AG09309 (cell line): ENCODE measurements at regions not wholly inside any gene's neighbourhood (a gene's known extent, or its start where the extent isn't known, plus 50 kb on each side); places are given as distances from the start of the nearest gene placed in this dataset.

Experiments used
- DNase-seq: peaks from one replicate; pipeline ENCODE4 v3.0.0-alpha.2; 2010; ENCODE audit warnings: low read depth
- H3K4me3 ChIP-seq: 2 replicates; pipeline ENCODE4 v1.5.1; 2011; ENCODE audit warnings: mild to moderate bottlenecking, low read depth, low read length, moderate library complexity; ENCODE audit not compliant: control insufficient read depth
- TF ChIP-seq, protein P1 (sequence below): IDR thresholded peaks from 2 replicates; pipeline ENCODE4 v1.5.1; 2011; ENCODE audit warnings: mild to moderate bottlenecking, low read depth, low read length, inconsistent platforms; ENCODE audit not compliant: insufficient read depth, control insufficient read depth; ENCODE audit errors: missing control alignments

DNA sequence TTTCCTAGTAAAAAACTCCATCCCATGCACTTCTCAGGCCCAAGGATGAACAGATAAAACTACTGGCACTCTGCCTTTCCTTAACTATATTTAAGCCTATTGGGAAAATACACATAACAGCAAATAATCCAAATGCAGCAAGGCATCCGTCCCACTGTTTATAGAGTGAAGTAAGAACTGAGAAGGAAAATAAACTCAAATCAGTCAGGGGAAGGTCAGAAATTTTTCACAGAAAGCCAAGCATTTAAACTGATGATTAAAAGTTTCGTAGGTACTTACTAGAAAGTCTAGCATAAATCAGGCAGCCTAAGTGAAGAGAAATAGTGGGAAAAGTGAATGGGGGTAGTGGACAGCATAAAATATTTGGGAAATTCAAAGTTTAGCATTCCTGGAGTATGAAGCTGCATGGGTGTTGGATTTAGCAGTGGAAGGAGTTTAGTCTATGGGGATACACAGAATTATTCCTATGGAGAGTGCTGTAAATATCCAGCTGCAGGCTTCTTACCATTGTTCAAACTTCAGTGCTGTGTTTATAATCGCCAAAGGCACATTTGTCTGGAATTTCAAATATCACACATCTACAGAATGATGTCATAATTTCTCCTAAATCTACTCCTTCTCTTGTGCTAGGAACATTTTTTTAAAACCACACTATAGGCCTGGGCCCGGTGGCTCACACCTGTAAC is 1131.0 kb upstream of the GOT2 start:
- DNase-seq, result no peak
- TF ChIP-seq, protein P1, sequence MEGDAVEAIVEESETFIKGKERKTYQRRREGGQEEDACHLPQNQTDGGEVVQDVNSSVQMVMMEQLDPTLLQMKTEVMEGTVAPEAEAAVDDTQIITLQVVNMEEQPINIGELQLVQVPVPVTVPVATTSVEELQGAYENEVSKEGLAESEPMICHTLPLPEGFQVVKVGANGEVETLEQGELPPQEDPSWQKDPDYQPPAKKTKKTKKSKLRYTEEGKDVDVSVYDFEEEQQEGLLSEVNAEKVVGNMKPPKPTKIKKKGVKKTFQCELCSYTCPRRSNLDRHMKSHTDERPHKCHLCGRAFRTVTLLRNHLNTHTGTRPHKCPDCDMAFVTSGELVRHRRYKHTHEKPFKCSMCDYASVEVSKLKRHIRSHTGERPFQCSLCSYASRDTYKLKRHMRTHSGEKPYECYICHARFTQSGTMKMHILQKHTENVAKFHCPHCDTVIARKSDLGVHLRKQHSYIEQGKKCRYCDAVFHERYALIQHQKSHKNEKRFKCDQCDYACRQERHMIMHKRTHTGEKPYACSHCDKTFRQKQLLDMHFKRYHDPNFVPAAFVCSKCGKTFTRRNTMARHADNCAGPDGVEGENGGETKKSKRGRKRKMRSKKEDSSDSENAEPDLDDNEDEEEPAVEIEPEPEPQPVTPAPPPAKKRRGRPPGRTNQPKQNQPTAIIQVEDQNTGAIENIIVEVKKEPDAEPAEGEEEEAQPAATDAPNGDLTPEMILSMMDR, result no peak
- H3K4me3 ChIP-seq, result no peak overlapping the region

DNA sequence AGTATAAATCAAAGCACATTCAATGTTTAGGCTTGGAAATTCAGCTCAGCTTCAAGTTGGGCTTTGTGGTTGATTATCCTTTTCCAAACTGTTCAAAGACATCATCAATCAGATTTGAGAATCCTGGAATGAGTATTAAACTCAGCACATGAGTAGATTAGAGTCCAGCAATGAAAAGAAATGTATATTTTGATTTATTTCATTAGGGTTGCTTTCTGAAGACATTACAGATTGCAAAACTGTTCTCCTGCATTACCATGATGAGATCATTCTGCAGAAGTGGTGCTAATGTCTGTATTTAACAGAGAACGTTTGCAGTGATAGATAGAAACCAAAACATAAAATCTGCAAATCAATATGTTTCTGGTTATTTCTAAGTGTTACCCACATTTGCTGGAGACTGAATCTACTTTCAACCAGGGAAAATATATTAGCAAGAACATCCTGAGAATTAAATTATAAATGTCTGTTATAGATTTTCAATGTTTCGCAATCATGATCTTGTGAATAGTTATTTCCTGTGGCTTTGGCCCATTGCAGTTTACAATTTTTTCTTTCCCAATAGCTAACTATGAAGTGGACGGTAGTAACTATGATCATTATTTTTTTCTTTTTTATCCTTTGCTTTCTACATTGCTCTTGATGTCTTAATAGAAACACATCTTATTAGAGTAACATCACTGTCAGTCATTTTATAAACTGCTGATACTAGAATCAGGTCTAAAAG is 1125.7 kb upstream of the GOT2 start:
- TF ChIP-seq, protein P1, result no peak
- peak; percentile 2 for DNase-seq
- no peak overlapping the region for H3K4me3 ChIP-seq

DNA sequence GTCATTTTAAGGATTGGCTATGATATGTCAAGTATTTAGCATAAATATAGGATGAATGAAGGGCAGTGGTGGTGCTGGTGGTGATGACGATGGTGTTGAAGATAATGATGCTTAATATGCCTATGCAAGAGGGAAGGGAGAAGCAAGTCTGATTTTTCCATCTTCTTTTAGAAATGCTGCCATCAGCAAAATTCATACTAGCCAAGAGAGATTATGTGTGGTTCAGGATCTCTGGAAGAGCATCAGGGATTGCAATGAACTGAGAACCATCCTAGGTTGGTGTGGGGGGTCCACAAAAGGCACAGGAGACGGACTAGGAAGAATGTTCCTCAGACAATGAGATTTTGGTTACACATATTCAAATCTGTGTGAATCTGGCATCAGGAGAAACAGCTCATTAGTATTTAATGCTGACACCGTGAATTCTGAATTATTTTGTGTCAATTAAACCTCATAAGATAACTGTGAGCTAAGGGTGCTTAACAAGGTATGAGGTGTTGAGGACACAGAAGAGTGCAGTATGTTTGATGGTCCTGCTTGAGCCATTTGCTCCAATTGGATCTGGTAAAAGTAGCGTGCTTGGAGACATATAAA is 1120.8 kb upstream of the GOT2 start:
- no peak overlapping the region for H3K4me3 ChIP-seq
- DNase-seq, result no peak
- TF ChIP-seq, protein P1, result no peak

DNA sequence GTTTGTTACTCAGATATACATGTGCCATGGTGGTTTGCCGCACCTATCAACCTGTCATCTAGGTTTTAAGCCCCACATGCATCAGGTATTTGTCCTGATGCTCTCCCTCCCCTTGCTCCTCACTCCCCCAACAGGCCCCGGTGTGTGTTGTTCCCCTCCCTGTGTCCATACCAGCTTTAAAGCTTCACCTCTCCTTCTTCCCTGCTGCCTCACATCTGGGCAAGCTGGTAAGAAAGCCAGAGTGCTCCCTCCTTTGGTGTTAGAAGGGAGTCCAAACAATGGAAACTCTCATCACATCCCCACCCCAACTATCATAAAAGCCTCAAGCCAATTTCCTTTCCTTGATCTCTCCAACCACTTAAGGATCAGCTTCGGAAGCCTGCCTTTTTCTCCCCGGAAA is 1115.6 kb upstream of the GOT2 start:
- TF ChIP-seq, protein P1, result no peak
- no peak for DNase-seq
- H3K4me3 ChIP-seq, result no peak overlapping the region

DNA sequence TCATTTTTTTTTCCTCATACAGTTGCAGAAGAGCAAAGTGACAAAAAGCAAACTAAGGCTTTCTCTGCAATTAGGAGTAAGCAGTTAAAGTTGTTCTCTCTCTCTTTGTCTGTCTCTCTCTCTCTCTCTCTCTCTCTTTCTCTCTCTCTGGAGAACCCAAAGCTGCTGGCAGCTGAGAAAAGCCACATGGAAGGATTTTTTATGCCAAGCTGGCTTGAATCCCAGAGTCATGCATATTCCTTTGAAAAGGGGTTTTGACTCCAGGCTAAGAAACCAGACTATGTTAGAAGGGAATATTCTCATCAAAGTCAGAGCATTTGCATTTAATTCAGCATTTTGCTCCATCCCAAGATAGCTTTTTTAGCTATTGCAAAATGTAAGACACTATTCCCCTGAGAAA is 1114.2 kb upstream of the GOT2 start:
- TF ChIP-seq, protein P1, result no peak
- no peak for DNase-seq
- H3K4me3 ChIP-seq, result no peak overlapping the region

DNA sequence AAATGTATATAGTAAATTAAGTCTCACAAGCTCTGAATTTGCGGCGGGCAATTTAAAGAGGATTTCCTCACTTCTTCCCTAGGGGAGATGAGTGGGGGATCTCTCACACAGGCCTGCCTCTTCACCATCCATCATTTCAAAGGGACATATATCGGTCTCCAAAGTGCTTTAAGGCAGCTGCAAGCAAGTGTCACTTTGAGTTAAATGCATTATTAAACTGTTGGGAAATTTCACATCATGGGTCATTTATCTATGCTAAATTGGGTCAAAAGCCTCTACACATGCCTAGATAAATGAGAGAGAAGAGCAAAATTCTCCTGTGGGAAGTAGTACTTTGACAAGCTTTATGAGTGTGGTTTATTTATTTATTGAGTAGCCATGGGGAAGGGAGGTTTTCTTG is 1106.1 kb upstream of the GOT2 start:
- TF ChIP-seq, protein P1, result no peak
- no peak for DNase-seq
- no peak overlapping the region for H3K4me3 ChIP-seq
